Calu3 (cell line): ENCODE measurements at regions not wholly inside any gene's neighbourhood (a gene's known extent, or its start where the extent isn't known, plus 50 kb on each side); places are given as distances from the start of the nearest gene placed in this dataset.

Experiments used
- BruUV-seq: library from RNA; stranded (reverse); fragments of 400-500 nt; replicated peaks from 2 replicates; lab custom pipeline; 2021; lab: Mats Ljungman, UMichigan
- CTCF ChIA-PET: fragments of 300-600 bp; sonication (Branson Sonifier 250); formaldehyde crosslinking; loops from one replicate; lab custom pipeline; 2022; ENCODE audit warnings: antibody characterized with exemption; lab: Charles Lee
- DNase-seq: peaks from one replicate; pipeline ENCODE4 v3.0.0; 2022
- H3K27ac Mint-ChIP-seq: one replicate; pipeline ENCODE4 v1.8.0; 2022; ENCODE audit warnings: mixed read lengths; ENCODE audit not compliant: unreplicated experiment
- H3K27me3 Mint-ChIP-seq: one replicate; pipeline ENCODE4 v1.8.0; 2022; ENCODE audit warnings: mixed read lengths; ENCODE audit not compliant: unreplicated experiment
- H3K36me3 Mint-ChIP-seq: one replicate; pipeline ENCODE4 v1.8.0; 2022; ENCODE audit warnings: mild to moderate bottlenecking, moderate library complexity, mixed read lengths; ENCODE audit not compliant: insufficient read depth, unreplicated experiment
- H3K4me1 Mint-ChIP-seq: one replicate; pipeline ENCODE4 v1.8.0; 2022; ENCODE audit warnings: mild to moderate bottlenecking, low read depth, mixed read lengths; ENCODE audit not compliant: unreplicated experiment
- H3K4me3 Mint-ChIP-seq: one replicate; pipeline ENCODE4 v1.8.0; 2022; ENCODE audit warnings: mild to moderate bottlenecking, low read depth, moderate library complexity, mixed read lengths; ENCODE audit not compliant: unreplicated experiment
- H3K9me3 Mint-ChIP-seq: one replicate; pipeline ENCODE4 v1.8.0; 2022; ENCODE audit warnings: low read depth, mixed read lengths; ENCODE audit not compliant: unreplicated experiment
- intact Hi-C: fragments of 100-400 bp; cut with micrococcal nuclease; formaldehyde crosslinking; loops from one replicate; pipeline ENCODE4 v1.10.0; 2022; ENCODE audit not compliant: unreplicated experiment
- TF ChIP-seq, protein P1 (sequence below): fragments of 200-600 bp; IDR thresholded peaks from one replicate; pipeline ENCODE4 v1.8.0; 2022; ENCODE audit warnings: antibody characterized with exemption; ENCODE audit not compliant: unreplicated experiment

DNA sequence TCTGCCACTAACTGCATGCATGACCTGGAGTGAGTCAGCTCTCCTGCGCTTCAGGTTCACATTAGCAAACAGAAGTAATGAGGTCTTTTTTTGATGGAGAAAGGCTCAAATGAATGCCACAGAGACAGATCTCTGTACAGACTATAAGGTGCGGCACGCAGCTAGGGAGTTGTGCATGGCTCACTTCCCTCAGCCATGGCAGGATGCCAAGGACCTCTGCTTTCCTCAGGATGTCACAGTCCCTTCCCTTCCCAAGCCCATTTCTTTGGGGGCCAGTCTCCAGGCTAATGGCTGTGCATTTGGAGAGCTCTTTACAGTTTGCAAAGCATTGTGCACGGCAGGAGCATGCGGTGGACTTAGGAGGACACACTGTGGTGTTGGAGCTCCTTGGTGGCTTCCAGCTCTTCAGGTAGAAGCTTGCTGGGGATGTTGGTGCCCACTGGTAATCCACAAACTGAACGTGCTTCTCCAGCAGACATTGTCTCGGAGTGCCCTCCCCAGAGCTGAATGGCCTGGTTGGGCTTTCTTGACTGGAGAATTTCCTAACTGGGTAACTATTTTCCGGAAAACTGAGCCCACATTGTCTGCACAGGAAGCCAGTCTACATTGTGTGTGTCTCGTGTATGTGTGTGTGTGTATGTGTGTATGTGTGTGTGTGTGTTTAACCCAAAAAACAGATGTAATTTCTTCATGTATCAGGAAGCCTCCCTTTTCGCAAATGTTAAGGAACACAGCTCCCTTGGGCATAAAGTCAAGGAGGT lies 172.5 kb upstream of the TLE3 start:
- Mint-ChIP-seq H3K4me1 (peaks cover 57% of the 10 kb centered on the region), H3K9me3 (no peaks in the 10 kb centered on the region), H3K4me3 (no peak overlapping the region), H3K27me3 (peaks cover 32% of the 10 kb centered on the region), H3K27ac (no peak overlapping the region), H3K36me3 (peaks cover 15% of the 10 kb centered on the region)
- CTCF ChIA-PET, result interaction anchor here (0.5 to 1.0 kb wide), 3 partner anchors 8 to 174 kb away, joined by 3 read pairs; no protein-coding TSS in a partner anchor
- intact Hi-C loops, result no loop called here
- BruUV-seq, result no TSS peak
- peak; percentile 54 for DNase-seq
- TF ChIP-seq, protein P1, sequence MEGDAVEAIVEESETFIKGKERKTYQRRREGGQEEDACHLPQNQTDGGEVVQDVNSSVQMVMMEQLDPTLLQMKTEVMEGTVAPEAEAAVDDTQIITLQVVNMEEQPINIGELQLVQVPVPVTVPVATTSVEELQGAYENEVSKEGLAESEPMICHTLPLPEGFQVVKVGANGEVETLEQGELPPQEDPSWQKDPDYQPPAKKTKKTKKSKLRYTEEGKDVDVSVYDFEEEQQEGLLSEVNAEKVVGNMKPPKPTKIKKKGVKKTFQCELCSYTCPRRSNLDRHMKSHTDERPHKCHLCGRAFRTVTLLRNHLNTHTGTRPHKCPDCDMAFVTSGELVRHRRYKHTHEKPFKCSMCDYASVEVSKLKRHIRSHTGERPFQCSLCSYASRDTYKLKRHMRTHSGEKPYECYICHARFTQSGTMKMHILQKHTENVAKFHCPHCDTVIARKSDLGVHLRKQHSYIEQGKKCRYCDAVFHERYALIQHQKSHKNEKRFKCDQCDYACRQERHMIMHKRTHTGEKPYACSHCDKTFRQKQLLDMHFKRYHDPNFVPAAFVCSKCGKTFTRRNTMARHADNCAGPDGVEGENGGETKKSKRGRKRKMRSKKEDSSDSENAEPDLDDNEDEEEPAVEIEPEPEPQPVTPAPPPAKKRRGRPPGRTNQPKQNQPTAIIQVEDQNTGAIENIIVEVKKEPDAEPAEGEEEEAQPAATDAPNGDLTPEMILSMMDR, result no peak

DNA sequence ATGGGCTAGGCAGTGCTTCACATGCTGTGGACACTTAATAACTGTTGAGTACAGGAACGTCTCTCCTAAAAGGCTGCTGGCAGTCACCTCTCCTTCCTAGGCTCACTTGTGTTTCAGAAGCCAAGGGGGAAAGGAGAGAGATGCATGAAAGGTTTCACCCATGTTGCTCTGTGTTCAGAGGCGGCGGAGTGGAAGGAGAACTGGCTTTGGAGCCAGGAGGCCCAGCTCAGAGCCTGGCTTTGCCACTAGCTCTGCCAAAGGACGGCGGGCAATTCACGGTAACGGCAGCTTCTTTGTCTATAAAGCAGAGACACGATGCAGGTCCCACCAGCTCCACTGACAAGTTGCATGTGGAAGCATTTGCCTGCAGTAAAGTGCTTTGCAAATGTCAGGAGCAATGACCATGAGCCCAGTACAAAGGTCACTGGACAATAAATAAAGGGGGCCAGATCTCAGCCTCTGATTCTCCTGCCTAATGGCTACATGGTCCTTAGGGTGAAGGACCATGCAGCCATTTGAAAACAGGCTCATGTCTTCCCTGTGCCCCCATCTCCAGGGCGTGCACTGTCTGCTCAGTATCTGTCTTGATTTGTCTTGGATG lies 171.7 kb upstream of the TLE3 start:
- TF ChIP-seq, protein P1, result no peak
- Mint-ChIP-seq H3K9me3 (no peaks in the 10 kb centered on the region), H3K4me1 (peaks cover 57% of the 10 kb centered on the region), H3K36me3 (peaks cover 15% of the 10 kb centered on the region), H3K27ac (no peak overlapping the region), H3K27me3 (peaks cover 32% of the 10 kb centered on the region), H3K4me3 (no peak overlapping the region)
- BruUV-seq, result no TSS peak
- CTCF ChIA-PET, result interaction anchor here (0.5 to 1.0 kb wide), 3 partner anchors 9 to 173 kb away, joined by 3 read pairs; no protein-coding TSS in a partner anchor
- intact Hi-C loops, result no loop called here
- DNase-seq, result no peak

DNA sequence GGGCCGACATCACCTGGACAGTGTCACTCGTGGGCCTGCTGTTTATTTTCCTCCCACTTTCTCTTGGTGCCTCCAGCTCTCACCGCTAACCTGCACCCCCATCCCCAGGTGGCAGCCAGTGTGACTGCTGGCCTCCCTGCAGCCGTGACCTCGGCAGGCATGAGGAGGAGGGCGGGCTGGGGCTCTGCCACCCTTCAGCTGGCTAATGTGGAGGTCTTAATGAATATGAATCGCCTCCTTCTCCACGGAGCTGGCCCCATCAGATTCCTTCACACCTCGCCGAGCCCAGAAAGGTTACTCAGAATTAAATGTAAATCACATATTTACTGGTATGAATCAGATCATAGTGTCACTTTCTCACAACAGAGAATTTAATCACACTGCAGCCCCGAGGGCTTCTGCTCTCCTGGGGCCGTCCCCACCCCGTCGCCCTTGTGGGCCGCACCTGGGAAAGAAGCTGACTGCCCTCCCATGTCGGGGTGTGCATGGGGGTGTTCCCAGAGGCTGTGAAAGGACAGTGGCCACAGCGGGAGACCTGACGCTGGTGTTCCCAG lies 171.1 kb upstream of the TLE3 start:
- TF ChIP-seq, protein P1, result no peak
- Mint-ChIP-seq H3K36me3 (peaks cover 15% of the 10 kb centered on the region), H3K4me3 (no peak overlapping the region), H3K4me1 (peaks cover 57% of the 10 kb centered on the region), H3K27me3 (peaks cover 32% of the 10 kb centered on the region), H3K9me3 (no peaks in the 10 kb centered on the region), H3K27ac (no peak overlapping the region)
- intact Hi-C loops, result no loop called here
- CTCF ChIA-PET, result no interaction called here
- no TSS peak for BruUV-seq
- DNase-seq, result no peak

DNA sequence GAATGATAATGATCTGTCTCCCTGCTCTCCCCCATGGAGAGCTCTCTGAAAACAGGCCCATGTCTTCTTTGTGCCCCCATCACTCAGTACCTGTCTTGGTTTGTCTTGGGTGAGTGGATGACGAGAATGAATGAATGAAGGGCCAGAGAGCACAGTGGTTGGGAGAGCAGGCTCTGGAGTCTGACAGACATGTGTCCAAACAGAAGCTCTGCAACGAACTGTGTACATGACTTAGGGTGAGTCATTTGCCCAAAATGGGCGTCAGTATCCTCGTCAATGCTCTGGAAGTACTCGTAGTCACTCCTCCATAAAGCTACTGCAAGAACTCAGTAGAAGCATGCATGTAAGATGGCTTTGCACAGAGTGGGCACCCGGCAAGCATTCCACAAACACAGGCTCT lies 170.2 kb upstream of the TLE3 start:
- no peak for DNase-seq
- CTCF ChIA-PET, result no interaction called here

More for the DNA sequence above, 170.2 kb upstream of the TLE3 start:
- no peak overlapping the region for H3K4me3 Mint-ChIP-seq
- no TSS peak for BruUV-seq
- peaks cover 32% of the 10 kb centered on the region for H3K27me3 Mint-ChIP-seq
- intact Hi-C loops, result no loop called here
- peaks cover 15% of the 10 kb centered on the region for H3K36me3 Mint-ChIP-seq
- no peaks in the 10 kb centered on the region for H3K9me3 Mint-ChIP-seq
- no peak overlapping the region for H3K27ac Mint-ChIP-seq
- TF ChIP-seq, protein P1, result no peak
- H3K4me1 Mint-ChIP-seq, result peaks cover 57% of the 10 kb centered on the region
